Neural cell (in vitro differentiated cells): ENCODE measurements at regions not wholly inside any gene's neighbourhood (a gene's known extent, or its start where the extent isn't known, plus 50 kb on each side); places are given as distances from the start of the nearest gene placed in this dataset.
"Not testable (repeated sequence)": the region's sequence is repeated elsewhere in the genome, so short reads cannot be mapped to it uniquely, and the experiment has no call there.

Experiments used
- H2AFZ ChIP-seq: fragments of 200-600, 300-800 bp; sonication (generic), shearing (Covaris generic); 2 replicates; pipeline ENCODE4 v1.6.0; 2014; ENCODE audit warnings: low read depth, mild to moderate bottlenecking, antibody characterized with exemption, low read length, moderate library complexity
- H3F3A ChIP-seq: fragments of 200-600 bp; shearing (Covaris generic); 2 replicates; pipeline ENCODE4 v1.6.1; 2016; ENCODE audit warnings: mild to moderate bottlenecking, moderate library complexity, mixed read lengths, antibody characterized with exemption, low read length; ENCODE audit not compliant: insufficient read depth, poor library complexity, severe bottlenecking
- H3K27ac ChIP-seq: fragments of 200-600, 300-800 bp; sonication (generic), shearing (Covaris generic); 2 replicates; pipeline ENCODE4 v1.5.1; 2014; ENCODE audit warnings: mild to moderate bottlenecking, low read length, moderate library complexity
- H3K27me3 ChIP-seq: fragments of 300-800, 200-600 bp; sonication (generic), shearing (Covaris generic); 2 replicates; pipeline ENCODE4 v1.6.0; 2014; ENCODE audit warnings: mild to moderate bottlenecking, low read depth, low read length, moderate library complexity; ENCODE audit not compliant: insufficient read depth
- H3K36me3 ChIP-seq: fragments of 300-800, 200-600 bp; sonication (generic), shearing (Covaris generic); 2 replicates; pipeline ENCODE4 v1.5.1; 2014; ENCODE audit warnings: mild to moderate bottlenecking, antibody characterized with exemption, low read length, moderate library complexity; ENCODE audit not compliant: insufficient read depth
- H3K4me2 ChIP-seq: fragments of 300-800, 200-600 bp; sonication (generic), shearing (Covaris generic); 2 replicates; pipeline ENCODE4 v1.6.0; 2014; ENCODE audit warnings: mild to moderate bottlenecking, low read length
- H3K4me3 ChIP-seq: fragments of 300-800, 200-600 bp; sonication (generic), shearing (Covaris generic); 2 replicates; pipeline ENCODE4 v1.5.1; 2014; ENCODE audit warnings: mild to moderate bottlenecking, low read length, moderate library complexity
- H3K79me2 ChIP-seq: fragments of 200-600 bp; shearing (Covaris generic); replicated peaks from 2 replicates; pipeline ENCODE4 v1.6.0; 2014; ENCODE audit warnings: mild to moderate bottlenecking, low read length, moderate library complexity; ENCODE audit not compliant: insufficient read depth
- H3K9ac ChIP-seq: fragments of 300-800, 200-600 bp; sonication (generic), shearing (Covaris generic); 2 replicates; pipeline ENCODE4 v1.6.1; 2016; ENCODE audit warnings: mild to moderate bottlenecking, low read length, mixed read lengths
- H3K9me2 ChIP-seq: fragments of 200-600 bp; shearing (Covaris generic); 2 replicates; pipeline ENCODE4 v1.6.1; 2016; ENCODE audit warnings: mild to moderate bottlenecking, low read length, mixed read lengths; ENCODE audit not compliant: insufficient read depth
- H3K9me3 ChIP-seq: fragments of 200-600, 300-800 bp; sonication (generic), shearing (Covaris generic); 2 replicates; pipeline ENCODE4 v1.6.1; 2016; ENCODE audit warnings: mild to moderate bottlenecking, mixed run types, low read length, moderate library complexity, mixed read lengths
- H4K20me1 ChIP-seq: fragments of 200-600 bp; shearing (Covaris generic); 2 replicates; pipeline ENCODE4 v1.6.1; 2016; ENCODE audit warnings: mild to moderate bottlenecking, mixed run types; ENCODE audit not compliant: insufficient read depth
- CTCF ChIP-seq: fragments of 450-650 bp; IDR thresholded peaks from 2 replicates; pipeline ENCODE4 v1.5.1; 2014; ENCODE audit warnings: antibody characterized with exemption, mild to moderate bottlenecking, moderate library complexity; ENCODE audit not compliant: poor library complexity, severe bottlenecking
- EP300 ChIP-seq: fragments of 450-650 bp; conservative IDR thresholded peaks from 2 replicates; pipeline ENCODE4 v1.6.1; 2014; ENCODE audit warnings: antibody characterized with exemption, mild to moderate bottlenecking, moderate library complexity; ENCODE audit not compliant: poor library complexity, severe bottlenecking
- EZH2 ChIP-seq: fragments of 200-600, 300-800 bp; shearing (Covaris generic), sonication (generic); IDR thresholded peaks from 2 replicates; pipeline ENCODE4 v1.6.1; 2014; ENCODE audit warnings: antibody characterized with exemption, low read length, borderline replicate concordance, mild to moderate bottlenecking; ENCODE audit not compliant: insufficient read depth, poor library complexity, severe bottlenecking
- MXI1 ChIP-seq: fragments of 450-650 bp; conservative IDR thresholded peaks from 2 replicates; pipeline ENCODE4 v1.6.1; 2014; ENCODE audit warnings: antibody characterized with exemption, mild to moderate bottlenecking; ENCODE audit not compliant: poor library complexity, severe bottlenecking
- POLR2AphosphoS5 ChIP-seq: IDR thresholded peaks from 2 replicates; pipeline ENCODE4 v1.6.1; 2012
- RAD21 ChIP-seq: fragments of 450-650 bp; conservative IDR thresholded peaks from 2 replicates; pipeline ENCODE4 v1.6.1; 2014; ENCODE audit warnings: antibody characterized with exemption, mild to moderate bottlenecking, moderate library complexity
- REST ChIP-seq: IDR thresholded peaks from 2 replicates; pipeline ENCODE4 v1.6.1; 2012; ENCODE audit warnings: borderline replicate concordance
- SMC3 ChIP-seq: fragments of 450-650 bp; conservative IDR thresholded peaks from 2 replicates; pipeline ENCODE4 v1.6.1; 2014; ENCODE audit warnings: antibody characterized with exemption, mild to moderate bottlenecking, moderate library complexity; ENCODE audit not compliant: poor library complexity
- TAF1 ChIP-seq: IDR thresholded peaks from 2 replicates; pipeline ENCODE4 v1.6.1; 2012; ENCODE audit warnings: low read depth

DNA sequence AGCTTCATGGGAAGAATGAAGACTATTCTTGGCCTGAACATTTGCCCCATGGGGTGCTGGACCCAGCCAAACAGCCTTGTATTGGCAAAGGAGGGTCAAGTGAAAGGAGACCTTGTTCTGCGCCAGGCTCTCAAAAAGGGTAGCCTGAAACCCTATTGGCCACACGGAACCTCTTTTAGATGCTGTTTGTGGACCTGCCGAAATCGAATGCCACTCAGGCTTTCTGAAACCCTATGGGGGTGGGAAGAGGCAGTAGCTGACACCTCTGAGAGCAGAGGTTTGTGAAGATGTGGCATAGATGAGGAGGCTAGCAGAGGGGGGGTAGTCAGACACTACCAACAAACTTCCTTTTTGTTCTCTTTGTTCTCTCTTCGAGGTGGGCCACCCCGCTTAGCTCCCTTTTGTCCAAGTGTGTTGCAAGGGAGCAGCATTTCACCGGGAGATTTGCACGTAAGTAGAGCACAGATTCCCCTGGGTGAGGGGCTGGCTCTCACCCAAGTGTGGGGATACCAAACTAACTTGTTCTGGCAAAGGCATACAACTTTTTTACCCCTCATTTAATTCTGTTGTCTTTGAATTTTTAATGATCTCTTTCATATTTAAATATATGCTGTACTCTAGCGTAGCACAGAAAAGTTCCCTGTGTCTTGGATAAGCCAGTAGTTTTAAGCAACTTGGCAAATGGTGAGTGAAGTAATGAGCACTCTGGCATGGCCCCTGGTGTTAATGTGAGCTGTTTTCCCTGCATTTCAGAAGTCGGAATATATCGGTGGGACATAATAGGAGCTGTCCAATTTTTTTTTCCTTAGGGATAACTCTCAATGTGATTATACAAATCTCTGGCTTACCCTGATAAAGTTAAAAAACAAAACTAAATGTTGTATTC is 107.7 kb downstream of the SEPTIN7 start:
- no peaks in the 10 kb centered on the region for H4K20me1 ChIP-seq
- H3K9me2 ChIP-seq = no peaks in the 10 kb centered on the region
- no peak overlapping the region for H3K27ac ChIP-seq
- H3K4me3 ChIP-seq = no peak overlapping the region
- TF ChIP-seq POLR2AphosphoS5 = no peak
- TF ChIP-seq SMC3 = no peak
- no peak for TF ChIP-seq TAF1
- TF ChIP-seq EZH2 = no peak
- TF ChIP-seq EP300 = no peak
- no peak for TF ChIP-seq CTCF
- TF ChIP-seq REST = no peak
- no peak for TF ChIP-seq MXI1
- no peak for TF ChIP-seq RAD21
- no peak overlapping the region for H3K9ac ChIP-seq
- H2AFZ ChIP-seq = no peak overlapping the region
- no peaks in the 10 kb centered on the region for H3K27me3 ChIP-seq
- no peaks in the 10 kb centered on the region for H3K79me2 ChIP-seq
- no peaks in the 10 kb centered on the region for H3F3A ChIP-seq
- H3K36me3 ChIP-seq = no peaks in the 10 kb centered on the region
- H3K4me2 ChIP-seq = no peak overlapping the region
- no peaks in the 10 kb centered on the region for H3K9me3 ChIP-seq

GRCh38 chr7:35909870-35910357 is 109.1 kb downstream of the SEPTIN7 start:
- no peak overlapping the region for H3K27ac ChIP-seq
- no peaks in the 10 kb centered on the region for H3K79me2 ChIP-seq
- TF ChIP-seq MXI1 (no peak), EZH2 (no peak), REST (no peak), EP300 (no peak), TAF1 (no peak), RAD21 (no peak), CTCF (no peak), SMC3 (no peak), POLR2AphosphoS5 (no peak)

GRCh38 chr7:35910621-35911020 is 109.8 kb downstream of the SEPTIN7 start:
- not testable (repeated sequence) for H3K36me3 ChIP-seq, H3K4me2 ChIP-seq, H3K27me3 ChIP-seq, H3K4me3 ChIP-seq, H3K9me2 ChIP-seq, H3K9me3 ChIP-seq, H3K27ac ChIP-seq, H3K79me2 ChIP-seq, H2AFZ ChIP-seq, H3F3A ChIP-seq, H4K20me1 ChIP-seq, H3K9ac ChIP-seq

More at GRCh38 chr7:35909870-35910357, 109.1 kb downstream of the SEPTIN7 start:
- Histone ChIP-seq H3K9ac (no peak overlapping the region), H3K27me3 (no peaks in the 10 kb centered on the region), H4K20me1 (no peaks in the 10 kb centered on the region), H3F3A (no peaks in the 10 kb centered on the region), H3K9me3 (no peaks in the 10 kb centered on the region), H3K4me3 (no peak overlapping the region), H3K4me2 (no peak overlapping the region), H2AFZ (no peak overlapping the region), H3K9me2 (no peaks in the 10 kb centered on the region), H3K36me3 (no peaks in the 10 kb centered on the region)
